Activated T-helper 9 cell treated with anti-CD3 and anti-CD28 coated beads, Interleukin-2, amount 50 U/mL, for 16 hours (primary cell): ENCODE measurements at regions not wholly inside any gene's neighbourhood (a gene's known extent, or its start where the extent isn't known, plus 50 kb on each side); places are given as distances from the start of the nearest gene placed in this dataset.

Experiments used
- DNase-seq: peaks from one replicate; pipeline ENCODE4 v3.0.0-alpha.2; 2020; ENCODE audit warnings: low read depth

- DNase-seq = no peak
Observed at GRCh38 chr19:30629086-30629485, 256.9 kb downstream of the ZNF536 start.

DNA sequence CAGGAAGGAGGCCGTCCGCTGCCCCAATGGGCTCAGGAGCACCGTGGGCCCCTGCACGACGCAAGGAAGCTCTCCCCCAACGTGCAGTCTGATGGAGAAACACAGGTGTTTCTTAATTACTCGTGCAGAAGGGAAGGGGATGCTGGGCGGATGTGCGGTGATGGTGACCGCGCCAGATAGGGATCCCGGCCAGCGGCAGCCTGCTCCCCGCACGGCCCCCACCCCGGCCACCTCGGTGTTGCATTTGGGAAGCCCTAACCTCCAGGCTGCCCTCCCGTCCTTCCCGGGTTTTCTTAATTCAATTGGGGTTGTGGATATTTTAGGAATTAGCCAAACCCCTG, 254.4 kb downstream of the ZNF536 start:
- DNase-seq = no peak

DNA sequence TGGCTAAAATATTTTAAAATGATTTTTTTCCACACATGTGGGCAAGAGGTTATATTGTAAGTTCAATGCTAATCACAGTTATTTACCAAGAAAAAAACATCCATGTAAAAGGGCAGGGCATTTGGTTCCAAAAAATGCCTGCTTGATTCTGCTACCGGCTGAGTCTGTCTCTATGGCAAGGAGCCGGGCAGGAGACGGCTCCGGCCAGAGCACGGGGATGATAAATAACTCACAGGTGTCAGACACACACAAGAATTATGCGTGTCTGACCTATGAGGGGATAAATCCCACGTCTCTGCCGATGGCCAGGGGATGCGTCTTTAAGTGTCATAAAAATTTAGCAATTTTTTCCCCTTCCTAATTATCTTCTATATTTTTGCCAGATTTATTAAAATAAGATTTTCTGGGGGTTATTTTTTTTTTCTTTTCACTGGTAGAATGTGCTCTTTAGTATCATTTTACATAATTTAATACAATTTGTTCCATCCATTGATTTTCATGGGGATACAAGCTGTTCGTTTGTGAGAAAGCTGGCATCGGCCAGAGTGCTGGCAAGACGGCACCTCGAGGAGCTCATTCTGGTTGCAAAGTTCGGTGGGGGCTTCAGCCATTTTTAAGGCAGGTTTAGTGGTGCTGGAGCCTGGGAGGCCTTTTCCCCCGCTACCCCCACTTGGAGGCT, 253.9 kb downstream of the ZNF536 start:
- DNase-seq = no peak

DNA sequence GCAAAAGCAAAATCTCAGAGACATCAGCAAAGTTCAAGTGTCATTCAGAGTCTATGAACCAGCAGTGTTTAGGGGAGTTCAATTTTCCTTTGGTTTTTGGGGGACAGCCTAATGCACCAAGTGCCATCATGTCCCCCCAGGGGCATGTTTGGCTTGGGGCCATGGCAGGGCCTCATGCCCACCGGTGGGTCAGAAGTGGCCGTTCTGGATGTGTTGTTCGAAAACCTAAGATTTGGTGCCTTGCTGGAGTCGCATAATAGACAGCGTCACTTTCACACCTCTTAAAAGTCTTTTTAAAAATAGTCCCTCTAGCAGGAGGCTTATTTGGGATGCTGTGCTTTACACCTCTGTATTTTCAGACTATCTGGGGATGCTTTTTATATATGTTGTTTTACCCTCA, 250.1 kb downstream of the ZNF536 start:
- DNase-seq = no peak

DNA sequence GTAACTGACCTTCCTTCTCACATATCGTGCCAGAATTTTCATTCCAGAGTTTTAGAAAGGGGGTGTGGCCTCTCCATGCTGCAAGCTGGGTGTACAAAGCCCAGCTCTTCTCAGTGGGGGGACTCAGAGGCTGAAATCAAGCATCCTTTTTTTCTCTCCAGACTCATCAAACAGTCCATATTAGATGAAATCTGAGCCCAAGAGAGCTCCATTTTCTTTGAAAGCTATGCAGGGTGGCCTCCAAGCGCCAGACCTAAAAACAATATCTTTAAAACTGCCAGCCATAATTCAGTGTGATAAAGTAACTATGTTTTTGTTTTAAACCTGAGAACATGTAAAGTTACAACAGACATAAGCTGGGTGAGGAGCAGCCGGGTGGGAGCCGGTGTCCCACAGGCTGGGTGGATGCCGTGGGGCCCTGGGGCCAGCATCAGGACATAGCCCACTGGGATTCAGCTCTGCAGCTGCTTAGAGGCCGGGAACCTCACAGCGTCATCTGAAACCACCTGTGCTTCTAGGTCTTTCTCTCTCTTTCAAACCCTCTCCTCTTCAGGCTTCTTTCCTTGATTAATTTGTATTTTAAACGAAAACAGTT, 249.2 kb downstream of the ZNF536 start:
- no peak for DNase-seq

DNA sequence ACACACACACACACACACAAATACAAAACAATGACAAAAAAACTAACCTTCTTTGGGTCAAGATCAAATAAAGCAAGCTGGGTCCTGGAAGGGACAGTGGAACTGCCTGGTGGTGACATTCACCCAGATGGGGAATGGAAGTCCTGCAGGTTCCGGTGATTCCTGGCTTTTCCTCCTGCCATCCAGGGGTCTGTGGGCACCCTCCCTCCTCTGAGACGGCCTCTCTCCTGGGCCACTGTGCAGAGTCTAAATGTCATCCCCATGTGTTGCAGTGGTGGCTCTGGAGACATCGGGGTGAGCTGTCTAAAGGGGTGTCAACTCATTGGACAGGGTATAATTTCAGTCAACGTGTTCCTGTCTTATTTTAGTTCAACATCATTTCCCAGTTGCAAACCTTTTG, 248.2 kb downstream of the ZNF536 start:
- no peak for DNase-seq

DNA sequence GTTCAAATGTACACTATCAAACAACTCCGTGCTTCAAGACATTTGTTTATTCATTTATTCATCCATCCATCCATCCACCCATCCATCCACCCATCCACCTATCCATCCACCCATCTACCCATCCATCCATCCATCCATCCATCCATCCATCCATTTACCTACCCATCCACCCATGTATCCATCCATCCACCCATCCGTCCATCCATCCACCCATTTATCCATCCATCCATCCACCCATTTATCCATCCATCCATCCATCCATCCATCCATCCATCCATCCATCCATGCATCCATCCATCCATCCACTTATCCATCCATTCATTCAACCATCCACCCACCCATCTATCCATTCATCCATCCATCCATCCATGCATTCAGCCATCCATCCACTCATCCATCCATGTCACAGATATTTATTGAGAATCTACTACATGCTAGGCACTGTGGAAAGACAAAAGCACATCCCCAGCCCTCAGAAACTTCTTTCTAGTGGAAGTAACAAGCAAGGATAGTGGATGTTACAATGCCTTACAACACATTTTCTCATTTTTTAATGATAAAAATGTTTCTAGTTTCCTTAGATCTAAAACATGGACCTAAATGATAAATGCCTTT, 237.6 kb downstream of the ZNF536 start:
- DNase-seq = no peak

- DNase-seq = no peak
Observed at GRCh38 chr19:30608471-30608870, 236.3 kb downstream of the ZNF536 start.
